Mesothelial cell of epicardium (in vitro differentiated cells): ENCODE measurements at regions not wholly inside any gene's neighbourhood (a gene's known extent, or its start where the extent isn't known, plus 50 kb on each side); places are given as distances from the start of the nearest gene placed in this dataset.

Experiments
- DNase-seq, 2 experiments: peaks; one replicate each; pipeline ENCODE4 v3.0.0; 2021; ENCODE audit warnings: low spot score in 2 of 2; ENCODE audit not compliant: unreplicated experiment in 2 of 2
- H3K27ac Mint-ChIP-seq: 2 replicates; pipeline ENCODE4 v1.8.0; 2021; ENCODE audit warnings: mixed read lengths
- H3K27me3 Mint-ChIP-seq: 2 replicates; pipeline ENCODE4 v1.8.0; 2021; ENCODE audit warnings: low read depth, mixed read lengths
- H3K36me3 Mint-ChIP-seq: 2 replicates; pipeline ENCODE4 v1.8.0; 2021; ENCODE audit warnings: mixed read lengths
- H3K4me1 Mint-ChIP-seq: 2 replicates; pipeline ENCODE4 v1.8.0; 2021; ENCODE audit warnings: mixed read lengths
- H3K4me3 Mint-ChIP-seq: 2 replicates; pipeline ENCODE4 v1.8.0; 2021; ENCODE audit warnings: mild to moderate bottlenecking, moderate library complexity, mixed read lengths
- H3K9me3 Mint-ChIP-seq: 2 replicates; pipeline ENCODE4 v1.8.0; 2021; ENCODE audit warnings: mixed read lengths
- CTCF ChIP-seq: fragments of 200-600 bp; sonication (generic); IDR thresholded peaks from one replicate; pipeline ENCODE4 v1.5.0; 2021; ENCODE audit warnings: antibody characterized with exemption; ENCODE audit not compliant: unreplicated experiment

GRCh38 chr9:7243838-7244237 is 486.1 kb downstream of the KDM4C start:
- Mint-ChIP-seq H3K9me3 (peaks cover 12% of the 10 kb centered on the region), H3K4me3 (no peak overlapping the region), H3K4me1 (no peaks in the 10 kb centered on the region), H3K36me3 (no peaks in the 10 kb centered on the region), H3K27me3 (peaks cover 5% of the 10 kb centered on the region), H3K27ac (no peak overlapping the region)
- DNase-seq = no peak
- TF ChIP-seq CTCF = no peak

GRCh38 chr9:7242126-7242525 is 484.4 kb downstream of the KDM4C start:
- no peaks in the 10 kb centered on the region for H3K4me1 Mint-ChIP-seq
- no peak for DNase-seq
- H3K36me3 Mint-ChIP-seq = no peaks in the 10 kb centered on the region
- H3K27ac Mint-ChIP-seq = no peak overlapping the region
- H3K27me3 Mint-ChIP-seq = peaks cover 5% of the 10 kb centered on the region
- H3K9me3 Mint-ChIP-seq = peaks cover 12% of the 10 kb centered on the region
- H3K4me3 Mint-ChIP-seq = no peak overlapping the region
- no peak for TF ChIP-seq CTCF

- Mint-ChIP-seq H3K36me3 (no peaks in the 10 kb centered on the region), H3K4me1 (no peaks in the 10 kb centered on the region), H3K27me3 (peaks cover 5% of the 10 kb centered on the region), H3K27ac (no peak overlapping the region), H3K9me3 (peaks cover 12% of the 10 kb centered on the region), H3K4me3 (no peak overlapping the region)
- TF ChIP-seq CTCF = no peak
- DNase-seq = no peak
Observed at GRCh38 chr9:7241694-7242093, 483.9 kb downstream of the KDM4C start.

GRCh38 chr9:7240569-7241311 is 483.0 kb downstream of the KDM4C start:
- Mint-ChIP-seq H3K36me3 (no peaks in the 10 kb centered on the region), H3K4me1 (no peaks in the 10 kb centered on the region)

GRCh38 chr9:7239708-7240107 is 481.9 kb downstream of the KDM4C start:
- H3K4me1 Mint-ChIP-seq = no peaks in the 10 kb centered on the region
- no peak overlapping the region for H3K4me3 Mint-ChIP-seq
- peaks cover 12% of the 10 kb centered on the region for H3K9me3 Mint-ChIP-seq
- H3K27ac Mint-ChIP-seq = no peak overlapping the region
- no peak for TF ChIP-seq CTCF
- no peaks in the 10 kb centered on the region for H3K36me3 Mint-ChIP-seq
- no peak for DNase-seq
- no peaks in the 10 kb centered on the region for H3K27me3 Mint-ChIP-seq

More at GRCh38 chr9:7240569-7241311, 483.0 kb downstream of the KDM4C start:
- DNase-seq = no peak
- Mint-ChIP-seq H3K4me3 (no peak overlapping the region), H3K9me3 (peaks cover 12% of the 10 kb centered on the region), H3K27ac (no peak overlapping the region), H3K27me3 (peaks cover 5% of the 10 kb centered on the region)
- no peak for TF ChIP-seq CTCF

- H3K27me3 Mint-ChIP-seq = no peaks in the 10 kb centered on the region
- no peak for DNase-seq
- TF ChIP-seq CTCF = no peak
- no peak overlapping the region for H3K27ac Mint-ChIP-seq
- H3K4me3 Mint-ChIP-seq = no peak overlapping the region
- no peaks in the 10 kb centered on the region for H3K36me3 Mint-ChIP-seq
- H3K4me1 Mint-ChIP-seq = no peaks in the 10 kb centered on the region
- peaks cover 12% of the 10 kb centered on the region for H3K9me3 Mint-ChIP-seq
Observed at GRCh38 chr9:7238247-7238637, 480.5 kb downstream of the KDM4C start.
